Upper lobe of left lung (tissue), 6 donors: ENCODE measurements at regions not wholly inside any gene's neighbourhood (a gene's known extent, or its start where the extent isn't known, plus 50 kb on each side); places are given as distances from the start of the nearest gene placed in this dataset.

ENCODE experiments used
- ATAC-seq, 2 donors: fragments of 200-7000 bp; cut with Tn5 transposase; one replicate each; pipeline ENCODE4 v1.9.1; 2022; ENCODE audit warnings: mild to moderate bottlenecking in 2 of 2, moderate library complexity in 2 of 2; ENCODE audit not compliant: low FRiP score in 2 of 2
- DNase-seq, 2 donors: peaks; one replicate each; pipeline ENCODE4 v3.0.0-alpha.2; 2019 to 2020
- H3K27ac ChIP-seq, 4 donors: fragments of 200-600 bp; sonication (generic); one replicate each; pipeline ENCODE4 v1.5.1; 2016 to 2019
- H3K27me3 ChIP-seq, 4 donors: fragments of 200-600 bp; sonication (generic); one replicate each; pipeline ENCODE4 v1.5.1; 2017 to 2019
- H3K36me3 ChIP-seq, 4 donors: fragments of 200-600 bp; sonication (generic); one replicate each; pipeline ENCODE4 v1.5.1; 2016 to 2019
- H3K4me1 ChIP-seq, 4 donors: fragments of 200-600 bp; sonication (generic); one replicate each; pipeline ENCODE4 v1.5.1; 2018 to 2019
- H3K4me3 ChIP-seq, 4 donors: fragments of 200-600 bp; sonication (generic); one replicate each; pipeline ENCODE4 v1.5.1; 2017 to 2019; ENCODE audit warnings: mild to moderate bottlenecking in 2 of 4, moderate library complexity in 1 of 4
- H3K9me3 ChIP-seq, 4 donors: fragments of 200-600 bp; sonication (generic); one replicate each; pipeline ENCODE4 v1.5.1; 2018 to 2019
- CTCF ChIP-seq, 6 experiments: fragments of 450-650 bp in 4 of 6; fragments of 200-600 bp in 2 of 6; sonication (generic) in 2 of 6; IDR thresholded peaks; one replicate each; pipeline ENCODE4 v1.5.1; 2016 to 2019; ENCODE audit warnings: antibody characterized with exemption in 6 of 6
- EP300 ChIP-seq, 4 donors: sonication (generic); formaldehyde crosslinking; IDR thresholded peaks; one replicate each; pipeline ENCODE4 v1.5.1; 2017; ENCODE audit warnings: antibody characterized with exemption in 4 of 4, control low read depth in 2 of 4
- POLR2A ChIP-seq, 4 donors: fragments of 450-650 bp; IDR thresholded peaks; one replicate each; pipeline ENCODE4 v1.5.1; 2016 to 2017; ENCODE audit warnings: antibody characterized with exemption in 4 of 4, mild to moderate bottlenecking in 2 of 4
- POLR2AphosphoS5 ChIP-seq, 2 donors: sonication (generic); formaldehyde crosslinking; IDR thresholded peaks; one replicate each; pipeline ENCODE4 v1.5.1; 2017; ENCODE audit warnings: antibody characterized with exemption in 2 of 2
- WGBS, 2 donors: methylation state at CpG; one replicate each; pipeline ENCODE4 v1.1.5; 2017 to 2018; 5-methylcytosine and 5-hydroxymethylcytosine counted together
- donor health status: DM: no; HTN: no; CAD: no; lungs with moderate emphysema.
- donor health status: DM: no; HTN: yes; CAD: no; lungs with severe emphysema.

- 95 to 97% methylated on average over 3 of the region's 3 CpGs for WGBS, 2 donors
Observed at GRCh38 chr1:193633093-193633492, 446.7 kb upstream of the B3GALT2 start.

GRCh38 chr1:193631306-193631705 lies 444.9 kb upstream of the B3GALT2 start:
- DNase-seq (no peak), ATAC-seq (no peak)
- Histone ChIP-seq H3K27me3 (no peaks in the 10 kb centered on the region), H3K4me3 (no peak overlapping the region), H3K36me3 (no peaks in the 10 kb centered on the region), H3K27ac (no peak overlapping the region), H3K4me1 (no peaks in the 10 kb centered on the region), H3K9me3 (no peaks in the 10 kb centered on the region)
- TF ChIP-seq CTCF (IDR thresholded peaks at IDR 0.05): no peak
- no peak for TF ChIP-seq POLR2AphosphoS5 (IDR thresholded peaks at IDR 0.05)
- TF ChIP-seq POLR2A (IDR thresholded peaks at IDR 0.05): no peak
- TF ChIP-seq EP300 (IDR thresholded peaks at IDR 0.05): no peak
- 64 to 77% methylated on average over 3 of the region's 3 CpGs for WGBS, 2 donors

More at GRCh38 chr1:193633093-193633492, 446.7 kb upstream of the B3GALT2 start:
- no peak overlapping the region for H3K4me3 ChIP-seq
- H3K9me3 ChIP-seq: no peaks in the 10 kb centered on the region
- H3K4me1 ChIP-seq: no peaks in the 10 kb centered on the region
- no peaks in the 10 kb centered on the region for H3K36me3 ChIP-seq
- no peaks in the 10 kb centered on the region for H3K27me3 ChIP-seq
- H3K27ac ChIP-seq: no peak overlapping the region
- DNase-seq (no peak), ATAC-seq (no peak)
- no peak for TF ChIP-seq POLR2AphosphoS5 (IDR thresholded peaks at IDR 0.05)
- TF ChIP-seq CTCF (IDR thresholded peaks at IDR 0.05): no peak
- no peak for TF ChIP-seq EP300 (IDR thresholded peaks at IDR 0.05)
- no peak for TF ChIP-seq POLR2A (IDR thresholded peaks at IDR 0.05)

GRCh38 chr1:193629875-193630274 lies 443.5 kb upstream of the B3GALT2 start:
- ATAC-seq: no peak
- H3K4me3 ChIP-seq: no peak overlapping the region
- no peaks in the 10 kb centered on the region for H3K4me1 ChIP-seq
- no peak overlapping the region for H3K27ac ChIP-seq
- H3K27me3 ChIP-seq: no peaks in the 10 kb centered on the region
- DNase-seq: no peak
- H3K9me3 ChIP-seq: no peaks in the 10 kb centered on the region
- TF ChIP-seq EP300 (IDR thresholded peaks at IDR 0.05): no peak
- no peak for TF ChIP-seq POLR2AphosphoS5 (IDR thresholded peaks at IDR 0.05)
- no peak for TF ChIP-seq CTCF (IDR thresholded peaks at IDR 0.05)
- TF ChIP-seq POLR2A (IDR thresholded peaks at IDR 0.05): no peak
- no peaks in the 10 kb centered on the region for H3K36me3 ChIP-seq
- 52 to 61% methylated on average over 3 of the region's 3 CpGs for WGBS, 2 donors

DNA sequence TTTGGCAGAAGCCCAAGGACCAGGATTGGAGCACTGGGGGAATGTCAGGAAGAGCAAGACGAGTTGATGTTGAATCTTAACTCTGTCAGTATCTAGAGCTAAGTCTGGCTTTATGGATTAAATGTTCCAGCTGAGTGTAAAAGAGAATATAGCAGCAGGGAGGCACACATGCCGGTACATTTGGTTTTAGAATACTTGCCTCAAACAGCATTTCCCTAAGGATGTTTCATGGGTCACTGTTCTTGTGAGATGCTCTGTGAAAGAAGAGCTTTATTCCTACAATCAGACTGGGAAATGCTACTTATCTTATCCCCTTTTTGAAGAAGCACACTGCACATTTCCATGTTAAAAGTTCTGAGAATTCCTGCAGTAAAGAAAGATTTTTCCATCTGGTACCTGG lies 440.3 kb upstream of the B3GALT2 start:
- ATAC-seq (no peak), DNase-seq (no peak)
- Histone ChIP-seq H3K9me3 (no peaks in the 10 kb centered on the region), H3K4me1 (no peaks in the 10 kb centered on the region), H3K27ac (no peak overlapping the region), H3K4me3 (no peak overlapping the region), H3K36me3 (no peaks in the 10 kb centered on the region), H3K27me3 (no peaks in the 10 kb centered on the region)
- no peak for TF ChIP-seq CTCF (IDR thresholded peaks at IDR 0.05)
- whole genome bisulfite sequencing, 2 donors: 78 to 88% methylated on average over 2 of the region's 2 CpGs

DNA sequence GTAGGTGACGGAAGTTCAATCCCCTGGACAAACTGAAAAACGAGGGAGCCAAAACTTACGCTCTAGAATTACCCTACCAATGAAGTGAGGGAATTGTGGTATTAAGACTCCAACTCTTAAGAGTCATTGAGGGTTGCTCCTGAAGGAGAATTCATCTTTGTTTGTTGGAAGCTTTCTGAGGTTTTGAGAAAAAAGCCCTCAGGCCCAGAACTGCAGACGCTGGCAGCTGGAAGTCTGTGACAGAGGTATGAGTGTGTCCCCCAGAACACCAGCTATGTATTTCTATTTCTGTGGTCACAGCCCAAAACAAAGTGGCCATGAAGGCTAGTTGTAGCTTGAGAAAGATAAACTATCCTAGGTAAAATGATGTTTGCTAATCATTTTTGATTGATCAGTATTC lies 438.8 kb upstream of the B3GALT2 start:
- TF ChIP-seq CTCF (IDR thresholded peaks at IDR 0.05) (no peak), EP300 (IDR thresholded peaks at IDR 0.05) (no peak), POLR2AphosphoS5 (IDR thresholded peaks at IDR 0.05) (no peak), POLR2A (IDR thresholded peaks at IDR 0.05) (no peak)
- DNase-seq: no peak
- no peak for ATAC-seq
- Histone ChIP-seq H3K9me3 (no peaks in the 10 kb centered on the region), H3K27me3 (no peaks in the 10 kb centered on the region), H3K27ac (no peak overlapping the region), H3K36me3 (no peaks in the 10 kb centered on the region), H3K4me3 (no peak overlapping the region), H3K4me1 (no peaks in the 10 kb centered on the region)
- 71 to 86% methylated on average over 4 of the region's 4 CpGs for WGBS, 2 donors
